ENCODE measurements at regions not wholly inside any gene's neighbourhood (a gene's known extent, or its start where the extent isn't known, plus 50 kb on each side); places are given as distances from the start of the nearest gene placed in this dataset.
"Not testable (repeated sequence)": the region's sequence is repeated elsewhere in the genome, so short reads cannot be mapped to it uniquely, and the experiment has no call there.

- TF ChIP-seq POLR2AphosphoS5, CTCF, POLR2A (IDR thresholded peaks at IDR 0.05): not testable (repeated sequence)
Measured at GRCh38 chr3:75397486-75397885, 266.6 kb upstream of the FRG2C start.

Measured in prostate gland (tissue), 2 donors.